Gastrocnemius medialis (tissue), 4 donors: ENCODE measurements at regions not wholly inside any gene's neighbourhood (a gene's known extent, or its start where the extent isn't known, plus 50 kb on each side); places are given as distances from the start of the nearest gene placed in this dataset.
"Not testable (repeated sequence)": the region's sequence is repeated elsewhere in the genome, so short reads cannot be mapped to it uniquely, and the experiment has no call there.

Experiments used
- CTCF ChIP-seq, 5 experiments: fragments of 450-650 bp in 3 of 5; fragments of 200-600 bp in 2 of 5; sonication (generic) in 2 of 5; IDR thresholded peaks in 4 of 5; conservative IDR thresholded peaks in 1 of 5; 1 replicate in 4 of 5; 2 replicates in 1 of 5; pipeline ENCODE4 v1.5.1; 2016 to 2019; ENCODE audit warnings: antibody characterized with exemption in 5 of 5, mild to moderate bottlenecking in 3 of 5, moderate library complexity in 3 of 5
- POLR2A ChIP-seq, 2 donors: fragments of 450-650 bp; IDR thresholded peaks; one replicate each; pipeline ENCODE4 v1.6.1; 2017; ENCODE audit warnings: antibody characterized with exemption in 2 of 2, mild to moderate bottlenecking in 2 of 2, moderate library complexity in 2 of 2

- not testable (repeated sequence) for TF ChIP-seq CTCF (IDR thresholded peaks at IDR 0.05 in 4 of 5, conservative IDR thresholded peaks at IDR 0.05 in 1 of 5); POLR2A (IDR thresholded peaks at IDR 0.05)
Observed at GRCh38 chr5:10016559-10016958, 233.1 kb downstream of the ATPSCKMT start.
